Left lung (tissue), 4 donors: ENCODE measurements at regions not wholly inside any gene's neighbourhood (a gene's known extent, or its start where the extent isn't known, plus 50 kb on each side); places are given as distances from the start of the nearest gene placed in this dataset.

Source experiments
- ATAC-seq: fragments of 200-7000 bp; cut with Tn5 transposase; one replicate; pipeline ENCODE4 v1.9.1; 2020; ENCODE audit warnings: moderate library complexity
- DNase-seq, 4 donors: peaks; one replicate each; pipeline ENCODE4 v3.0.0-alpha.2; 2013 to 2020
- H3K27ac ChIP-seq, 2 donors: fragments of 200-600 bp; sonication (generic) in 1 of 2; one replicate each; pipeline versions ENCODE4 v1.5.0 to v1.8.0; 2020 to 2021
- H3K27me3 ChIP-seq, 2 donors: fragments of 200-600 bp; sonication (generic) in 1 of 2; one replicate each; pipeline versions ENCODE4 v1.5.0 to v1.8.0; 2020 to 2021
- H3K36me3 ChIP-seq, 2 donors: fragments of 200-600 bp; sonication (generic) in 1 of 2; one replicate each; pipeline versions ENCODE4 v1.5.0 to v1.8.0; 2020 to 2021
- H3K4me1 ChIP-seq, 2 donors: fragments of 200-600 bp; one replicate each; pipeline ENCODE4 v1.8.0; 2021
- H3K4me3 ChIP-seq, 2 donors: fragments of 200-600 bp; sonication (generic) in 1 of 2; one replicate each; pipeline versions ENCODE4 v1.5.0 to v1.8.0; 2020 to 2021; ENCODE audit warnings: mild to moderate bottlenecking in 1 of 2
- H3K9me3 ChIP-seq, 2 donors: fragments of 200-600 bp; sonication (generic) in 1 of 2; one replicate each; pipeline versions ENCODE4 v1.5.0 to v1.8.0; 2020 to 2021
- CTCF ChIP-seq, 2 donors: fragments of 200-600 bp; sonication (generic) in 1 of 2; IDR thresholded peaks; one replicate each; pipeline versions ENCODE4 v1.5.0 to v1.8.0; 2021; ENCODE audit warnings: antibody characterized with exemption in 2 of 2
- intact Hi-C, 2 donors: fragments of 100-400 bp; cut with DNase I; formaldehyde crosslinking; loops; one replicate each; pipeline versions ENCODE4 v1.11.2 to v1.14.2; 2022
- donor health status: DM: no; HTN: yes; CAD: no.
- donor health status: DM: no; HTN: no; CAD: no.

DNA sequence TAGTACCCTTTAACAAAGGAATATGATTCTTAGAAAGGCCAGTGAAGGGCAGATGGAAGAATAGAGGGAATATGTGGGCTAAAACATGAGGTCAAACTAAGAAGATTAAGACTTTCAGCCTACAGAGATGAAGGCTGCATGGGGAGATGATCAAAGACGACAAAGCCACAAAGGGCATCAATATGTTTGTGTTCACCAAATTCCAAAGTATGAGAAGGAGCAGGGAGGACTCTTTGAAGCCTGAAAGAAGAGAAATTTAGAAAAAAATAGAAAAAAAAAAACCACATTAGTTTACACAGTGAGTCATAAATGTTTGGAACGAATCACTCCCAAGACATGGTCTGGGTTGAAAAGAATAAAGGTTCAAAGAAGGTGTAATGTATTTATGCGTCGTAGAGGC is 131.8 kb downstream of the NEDD1 start:
- no peaks in the 10 kb centered on the region for H3K9me3 ChIP-seq
- no peaks in the 10 kb centered on the region for H3K27me3 ChIP-seq
- intact Hi-C loops = no loop called here
- no peaks in the 10 kb centered on the region for H3K4me1 ChIP-seq
- TF ChIP-seq CTCF (IDR thresholded peaks at IDR 0.05) = no peak
- DNase-seq = no peak
- no peaks in the 10 kb centered on the region for H3K36me3 ChIP-seq
- no peak overlapping the region for H3K27ac ChIP-seq
- ATAC-seq = no peak
- H3K4me3 ChIP-seq = no peak overlapping the region

- Histone ChIP-seq H3K36me3 (no peaks in the 10 kb centered on the region), H3K9me3 (no peaks in the 10 kb centered on the region), H3K27me3 (no peaks in the 10 kb centered on the region), H3K4me1 (no peaks in the 10 kb centered on the region), H3K27ac (no peak overlapping the region), H3K4me3 (no peak overlapping the region)
- ATAC-seq (no peak), DNase-seq (no peak)
- intact Hi-C loops = no loop called here
- no peak for TF ChIP-seq CTCF (IDR thresholded peaks at IDR 0.05)
Observed at GRCh38 chr12:97046901-97047300, 139.8 kb downstream of the NEDD1 start.

GRCh38 chr12:97047361-97047760 is 140.3 kb downstream of the NEDD1 start:
- no peak for DNase-seq
- H3K36me3 ChIP-seq = no peaks in the 10 kb centered on the region
- H3K27ac ChIP-seq = no peak overlapping the region
- intact Hi-C loops = no loop called here
- no peaks in the 10 kb centered on the region for H3K9me3 ChIP-seq
- no peak overlapping the region for H3K4me3 ChIP-seq
- TF ChIP-seq CTCF (IDR thresholded peaks at IDR 0.05) = no peak
- no peak for ATAC-seq
- no peaks in the 10 kb centered on the region for H3K27me3 ChIP-seq
- no peaks in the 10 kb centered on the region for H3K4me1 ChIP-seq

DNA sequence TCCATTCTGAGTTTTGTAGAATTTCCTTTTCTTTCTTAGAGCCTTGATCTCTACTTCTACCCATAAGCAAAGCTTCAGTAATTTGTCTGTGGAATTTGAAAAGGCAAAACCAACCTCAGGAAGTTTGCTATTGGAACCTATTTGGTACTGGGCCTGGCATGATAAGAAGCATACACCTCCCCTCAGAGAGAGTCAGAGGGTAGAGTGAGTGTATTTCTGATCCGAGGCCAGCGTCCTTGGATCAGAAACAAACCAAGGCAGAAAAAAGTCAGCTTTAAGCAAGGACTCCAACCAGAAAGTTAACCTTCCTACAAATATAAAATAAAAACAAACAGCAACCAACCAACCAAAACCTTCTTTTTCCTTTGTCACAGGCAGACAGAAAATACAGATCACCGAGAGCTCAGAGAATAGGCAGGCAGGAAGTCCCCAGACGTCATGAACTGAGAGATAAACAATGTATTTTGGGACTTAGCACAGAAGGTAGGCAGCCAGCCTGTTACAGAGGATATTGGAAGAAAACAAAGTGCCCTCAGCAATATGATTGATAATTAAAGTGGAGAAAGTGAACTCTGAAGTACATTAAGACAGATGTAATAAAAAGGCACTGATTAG is 141.5 kb downstream of the NEDD1 start:
- no peaks in the 10 kb centered on the region for H3K36me3 ChIP-seq
- intact Hi-C loops = no loop called here
- H3K9me3 ChIP-seq = no peaks in the 10 kb centered on the region
- no peak for ATAC-seq
- DNase-seq = no peak
- no peak overlapping the region for H3K4me3 ChIP-seq
- H3K27ac ChIP-seq = no peak overlapping the region
- H3K27me3 ChIP-seq = no peaks in the 10 kb centered on the region
- no peaks in the 10 kb centered on the region for H3K4me1 ChIP-seq
- TF ChIP-seq CTCF (IDR thresholded peaks at IDR 0.05) = no peak

GRCh38 chr12:97050509-97050908 is 143.5 kb downstream of the NEDD1 start:
- H3K27ac ChIP-seq = no peak overlapping the region
- H3K4me3 ChIP-seq = no peak overlapping the region
- DNase-seq (no peak), ATAC-seq (no peak)
- no peaks in the 10 kb centered on the region for H3K27me3 ChIP-seq
- H3K4me1 ChIP-seq = no peaks in the 10 kb centered on the region
- TF ChIP-seq CTCF (IDR thresholded peaks at IDR 0.05) = no peak
- H3K36me3 ChIP-seq = no peaks in the 10 kb centered on the region
- no peaks in the 10 kb centered on the region for H3K9me3 ChIP-seq
- intact Hi-C loops = no loop called here
